Lung microvascular endothelial cell (primary cell): ENCODE measurements at regions not wholly inside any gene's neighbourhood (a gene's known extent, or its start where the extent isn't known, plus 50 kb on each side); places are given as distances from the start of the nearest gene placed in this dataset.

Source experiments
- DNase-seq, 2 donors: peaks; one replicate each; pipeline versions ENCODE4 v3.0.0 to v3.0.0-alpha.2; 2010; ENCODE audit warnings: low read depth in 2 of 2

DNA sequence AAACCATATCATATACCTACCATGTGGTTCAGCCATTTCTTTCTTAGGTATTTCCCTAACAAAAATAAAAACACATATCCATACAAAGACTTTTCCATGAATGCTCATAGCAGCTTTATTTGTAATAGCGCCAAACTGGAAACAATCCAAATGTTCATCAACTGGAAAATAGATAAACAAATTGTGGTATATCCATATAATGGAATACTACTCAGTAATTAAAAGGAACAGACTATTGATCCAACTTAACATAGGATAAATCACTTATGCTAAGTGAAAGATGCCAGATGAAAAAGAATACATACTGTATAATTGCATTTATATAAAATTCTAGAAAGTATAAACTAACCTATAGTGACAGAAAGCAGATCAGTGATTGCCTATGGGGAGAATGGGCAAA, 323.3 kb downstream of the BUD13 start:
- no peak for DNase-seq

DNA sequence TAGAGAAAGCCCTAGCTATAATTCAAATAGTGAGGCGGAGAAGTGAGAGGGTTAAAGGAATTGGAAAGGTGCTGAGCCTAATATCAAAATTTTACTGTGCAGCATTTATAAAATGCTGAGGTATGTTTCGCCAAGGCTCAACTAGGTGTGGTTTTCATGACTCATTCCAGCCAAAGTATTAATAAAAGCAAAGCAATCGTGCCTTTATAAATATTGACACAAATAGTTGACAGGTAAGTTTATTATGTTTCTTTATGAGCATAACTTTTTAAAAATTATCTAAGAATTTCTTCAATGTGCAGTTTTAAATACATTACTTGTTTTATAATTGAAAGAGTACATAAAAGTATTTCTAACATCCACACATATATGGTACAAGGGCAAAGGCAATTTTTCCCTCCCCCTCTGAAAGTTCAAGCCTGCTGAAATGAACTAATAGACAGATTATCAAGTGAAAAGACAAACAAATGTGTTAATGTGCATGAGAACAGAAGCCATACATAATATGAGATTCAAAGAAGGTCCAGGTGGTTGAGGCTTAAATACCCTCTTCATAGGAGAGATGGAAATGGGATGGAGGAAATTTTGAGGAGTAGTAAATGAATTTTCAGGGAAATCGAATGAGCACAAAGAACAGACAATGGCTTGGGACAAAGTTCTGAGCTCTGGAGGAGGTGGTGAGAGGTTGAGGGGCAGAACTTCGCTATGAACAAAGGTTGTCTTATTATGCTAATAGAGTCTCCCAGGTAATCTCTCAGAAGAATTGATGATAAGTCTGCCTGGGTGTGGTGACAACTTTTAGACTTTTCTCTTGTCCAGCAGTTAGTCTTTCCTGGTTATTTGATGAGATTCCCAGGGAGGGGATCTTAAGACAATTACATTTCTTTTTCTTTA, 326.5 kb downstream of the BUD13 start:
- DNase-seq, result no peak

DNA sequence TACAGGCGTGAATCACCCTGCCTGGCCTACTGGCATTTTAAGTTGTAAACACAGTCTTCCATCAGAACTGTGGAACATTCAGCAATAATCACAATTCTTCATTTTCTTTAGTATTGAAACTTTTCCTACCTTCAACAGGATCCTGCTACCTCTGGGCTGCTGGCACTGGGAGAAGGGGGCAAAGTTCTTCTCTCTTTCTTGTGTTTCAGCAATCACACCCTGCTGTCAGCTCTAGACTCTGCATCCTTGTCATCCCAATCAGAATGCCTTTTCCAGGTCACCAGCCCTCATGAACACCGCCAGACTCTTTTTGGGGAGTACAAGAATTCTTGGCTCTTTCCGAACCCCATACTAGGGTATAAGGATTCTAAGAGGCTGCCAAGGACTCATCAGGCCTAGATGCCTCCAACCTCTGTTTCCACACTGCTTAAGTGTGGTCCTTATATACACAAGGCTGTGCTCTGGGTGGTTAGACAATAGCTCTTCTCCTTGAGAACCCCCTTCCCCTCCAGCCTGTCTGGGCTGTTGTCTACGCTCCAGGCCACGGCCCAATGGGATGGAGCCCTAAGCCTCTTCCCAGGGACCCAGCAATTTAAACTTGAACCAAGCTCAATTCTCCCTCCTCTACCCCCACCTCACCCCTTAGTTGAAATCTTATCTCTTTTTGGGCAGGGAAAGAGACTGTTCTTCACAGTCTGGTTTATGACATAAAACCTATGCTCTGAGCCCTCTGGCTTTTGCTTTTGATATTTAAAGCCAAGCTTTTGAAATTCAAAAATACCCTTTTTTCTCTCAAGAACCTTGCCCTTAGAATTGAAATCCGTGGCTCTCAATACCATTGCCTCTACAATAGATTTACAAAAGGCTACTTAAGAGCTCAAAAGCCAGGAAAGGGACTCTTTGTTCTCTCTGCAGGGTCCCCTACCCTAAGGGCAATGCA, 327.4 kb downstream of the BUD13 start:
- DNase-seq, result no peak

DNA sequence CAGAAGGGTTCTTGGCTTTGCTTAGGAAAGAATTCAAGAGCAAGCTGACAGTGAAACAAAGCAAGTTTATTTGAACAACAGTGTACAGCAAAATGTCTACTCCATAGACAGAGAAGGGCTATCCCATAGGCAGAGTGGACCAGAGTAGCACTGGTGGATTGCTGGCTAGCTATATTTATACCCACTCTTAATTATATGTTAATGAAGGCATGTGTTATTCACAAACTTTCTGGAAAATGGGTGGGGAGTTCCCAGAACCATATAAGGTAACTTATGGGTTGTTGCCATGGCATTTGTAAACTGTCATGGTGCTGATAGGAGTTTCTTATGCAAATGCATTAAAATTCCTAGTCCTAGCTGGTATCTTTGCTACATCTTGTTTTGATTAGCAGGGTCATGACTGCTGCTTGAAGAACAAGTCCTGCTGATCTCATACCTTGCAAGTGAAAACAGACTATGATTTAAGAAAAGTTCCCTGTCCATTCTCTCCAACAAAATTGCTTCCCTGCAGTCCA, 330.5 kb downstream of the BUD13 start:
- no peak for DNase-seq

DNA sequence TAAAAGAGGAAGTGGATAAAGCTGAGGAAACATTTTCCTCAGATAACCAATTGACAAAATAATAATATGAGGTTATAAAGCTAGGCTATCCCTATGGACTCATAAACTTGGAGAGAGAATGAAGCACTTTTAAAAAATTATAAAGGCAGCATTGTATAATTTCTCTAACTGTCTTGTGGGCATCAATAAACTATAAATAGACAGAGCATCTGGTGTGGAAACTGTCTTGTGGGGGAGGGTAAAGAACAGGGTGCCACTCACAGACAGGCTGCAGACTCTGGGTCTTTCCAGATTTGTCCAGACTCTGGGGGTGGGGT, 333.5 kb downstream of the BUD13 start:
- DNase-seq, result no peak

DNA sequence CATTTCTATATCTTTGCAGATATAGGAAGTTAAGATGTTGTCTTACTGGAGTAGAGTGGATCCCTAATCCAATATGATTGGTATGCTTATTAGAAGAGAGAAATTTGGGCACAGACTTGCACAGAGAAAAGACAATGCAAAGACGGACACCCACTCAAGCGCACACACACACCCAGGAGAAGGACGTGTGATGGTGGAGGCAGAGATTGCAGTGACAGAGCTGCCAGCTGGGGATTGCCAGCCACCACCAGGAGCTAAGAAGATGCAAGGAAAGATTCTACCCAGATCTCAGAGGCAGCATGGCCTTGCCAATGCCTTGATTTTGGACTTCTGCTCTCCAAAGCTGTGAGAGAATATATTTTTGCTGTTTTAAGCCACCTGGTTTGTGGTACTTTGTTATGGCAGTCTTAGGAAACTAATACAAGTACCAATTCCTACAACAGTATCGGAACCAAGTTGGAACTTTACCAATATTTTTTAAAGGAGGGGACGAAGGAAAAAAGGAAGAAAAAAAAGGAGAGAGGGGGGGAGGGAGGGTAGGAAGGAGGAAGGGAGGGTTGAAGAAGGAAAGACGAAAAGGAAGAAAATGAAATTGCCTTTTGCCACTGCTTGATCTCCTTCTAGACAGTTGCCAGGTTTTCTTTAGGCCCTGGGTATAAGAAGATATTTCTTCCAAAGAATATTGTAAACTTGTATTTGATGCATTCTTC, 334.0 kb downstream of the BUD13 start:
- DNase-seq, result no peak

DNA sequence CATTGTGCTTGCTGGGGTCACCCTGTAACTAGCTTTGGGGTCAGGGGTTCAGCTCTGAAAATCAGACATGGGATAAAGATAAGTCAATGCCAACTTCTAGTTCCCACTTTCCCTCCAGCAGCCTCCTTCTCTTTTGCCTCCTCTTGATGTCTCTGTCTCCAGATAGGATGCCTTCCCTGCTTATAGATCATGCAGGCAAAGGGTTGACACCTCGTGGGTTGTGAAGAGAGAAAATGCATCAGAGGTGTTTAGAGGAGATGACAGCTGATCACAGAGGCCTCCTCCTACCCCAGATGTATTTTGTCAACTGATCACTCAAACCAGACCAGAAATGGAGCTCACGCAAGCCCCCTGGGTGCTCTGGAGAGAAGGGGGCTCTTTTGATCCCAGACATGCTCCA, 337.8 kb downstream of the BUD13 start:
- DNase-seq, result no peak

DNA sequence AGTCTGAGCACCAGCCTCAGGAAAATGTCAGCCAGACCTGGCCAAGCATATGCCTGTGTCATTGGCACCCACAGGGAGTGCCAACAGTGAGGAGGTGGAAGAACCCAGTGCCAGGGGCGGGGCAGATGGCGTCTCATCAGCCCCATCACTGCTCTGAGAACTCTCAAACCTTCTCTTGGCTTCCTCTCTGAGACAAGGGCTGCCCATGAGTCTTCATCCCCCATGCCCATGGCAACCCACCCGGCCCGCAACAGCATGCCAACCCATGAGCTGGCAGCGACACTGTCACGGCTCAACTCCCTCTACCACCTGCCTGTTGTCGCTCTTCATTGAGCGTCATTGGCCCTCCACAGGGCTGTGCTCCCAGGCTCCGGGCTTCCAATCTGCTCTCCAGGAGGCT, 340.5 kb downstream of the BUD13 start:
- DNase-seq, result no peak

DNA sequence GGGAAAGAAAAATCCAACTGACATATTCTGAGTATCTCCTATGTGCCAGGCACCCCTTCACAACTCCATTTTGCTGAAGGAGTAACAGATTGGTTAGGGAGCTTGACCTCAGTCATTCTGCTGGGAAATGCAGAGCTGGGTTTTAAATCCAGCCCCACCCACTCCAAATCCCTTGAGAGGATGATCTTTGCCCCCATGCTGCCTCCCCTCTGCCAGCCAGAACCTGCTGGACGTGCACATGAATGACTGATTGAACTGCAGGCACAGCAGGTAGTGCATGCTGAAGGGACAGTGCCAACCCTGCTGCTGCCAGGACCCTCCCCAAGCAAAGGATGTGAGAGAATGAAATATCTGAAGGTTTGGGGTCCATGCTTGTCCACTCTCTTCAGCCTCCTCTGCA, 340.9 kb downstream of the BUD13 start:
- no peak for DNase-seq

DNA sequence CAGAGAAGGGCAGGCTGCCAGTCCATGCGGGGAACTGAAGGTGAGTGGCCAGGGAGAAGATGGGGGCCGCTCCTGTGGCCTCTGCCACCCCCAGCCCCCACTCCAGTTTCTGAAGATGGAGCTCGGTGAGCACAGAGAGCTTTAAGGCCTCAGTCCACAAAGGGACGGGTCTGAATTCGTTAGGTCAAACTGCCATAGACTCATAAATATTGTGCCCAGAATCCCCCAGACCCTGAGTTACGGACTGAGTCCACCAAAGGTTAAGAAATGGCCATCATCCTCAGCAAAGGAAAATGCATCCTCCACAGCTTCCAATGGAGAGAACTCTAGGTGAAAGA, 344.2 kb downstream of the BUD13 start:
- DNase-seq, result no peak

DNA sequence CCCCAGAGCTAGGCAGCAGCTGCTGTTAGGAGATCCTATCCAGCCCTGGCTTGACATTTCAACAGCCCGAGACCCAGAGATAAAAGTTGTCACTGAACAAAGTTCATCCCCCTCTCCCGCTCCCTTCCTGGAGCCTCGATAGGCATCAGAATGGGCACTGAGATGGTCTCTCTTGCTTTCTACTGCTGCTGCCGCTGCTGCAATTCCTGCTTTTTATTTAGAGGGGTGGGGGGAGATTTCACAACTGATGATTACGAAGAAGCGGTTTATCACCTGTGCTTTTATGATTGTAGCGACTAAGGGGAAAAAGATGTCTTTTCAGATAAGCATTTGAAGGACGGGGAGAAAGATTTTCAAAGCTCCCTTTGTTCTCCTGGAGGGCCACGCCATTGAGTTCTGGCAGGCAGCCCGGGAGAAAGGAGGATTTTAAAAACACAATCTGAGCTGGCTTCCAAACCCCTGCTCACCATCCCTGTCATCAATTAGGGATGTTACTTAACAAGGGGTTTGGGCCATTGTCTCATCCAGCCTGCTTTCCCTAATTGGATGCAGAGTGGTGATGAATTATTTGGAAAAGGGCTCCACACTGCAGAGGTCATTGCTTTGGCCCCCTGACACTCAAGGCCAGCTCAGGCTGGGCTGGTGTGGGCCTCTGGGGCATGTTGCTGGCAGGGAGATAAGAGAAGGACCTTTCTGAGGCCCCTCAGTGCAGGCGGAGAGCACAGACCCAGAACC, 344.7 kb downstream of the BUD13 start:
- DNase-seq, result no peak

DNA sequence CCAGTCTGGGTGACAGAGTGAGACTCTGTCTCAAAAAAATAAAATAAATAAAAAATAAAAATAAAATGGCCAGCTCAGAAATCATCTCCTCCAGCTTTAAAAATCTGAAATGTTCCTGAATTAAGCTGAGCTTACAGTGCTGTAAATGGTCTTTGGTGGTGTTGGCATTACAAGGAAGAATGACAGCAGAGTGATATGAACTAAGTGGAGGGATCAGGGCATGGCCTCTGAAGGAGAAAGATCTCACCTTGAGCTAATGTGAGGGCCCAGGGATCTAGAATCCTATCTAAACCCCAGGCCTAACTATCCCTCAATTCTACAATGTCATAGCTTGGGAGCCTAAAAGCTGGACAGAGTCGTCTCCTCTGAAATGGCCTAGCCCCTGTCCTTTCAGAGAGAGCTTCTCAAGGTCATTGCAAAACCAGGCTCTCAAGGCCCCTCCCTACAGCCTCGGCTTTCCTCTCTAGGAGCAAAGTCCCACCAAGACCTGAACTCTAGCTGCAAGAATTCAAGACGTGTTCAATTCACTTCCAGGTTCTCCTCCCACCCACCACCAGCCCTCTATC, 345.4 kb downstream of the BUD13 start:
- no peak for DNase-seq

DNA sequence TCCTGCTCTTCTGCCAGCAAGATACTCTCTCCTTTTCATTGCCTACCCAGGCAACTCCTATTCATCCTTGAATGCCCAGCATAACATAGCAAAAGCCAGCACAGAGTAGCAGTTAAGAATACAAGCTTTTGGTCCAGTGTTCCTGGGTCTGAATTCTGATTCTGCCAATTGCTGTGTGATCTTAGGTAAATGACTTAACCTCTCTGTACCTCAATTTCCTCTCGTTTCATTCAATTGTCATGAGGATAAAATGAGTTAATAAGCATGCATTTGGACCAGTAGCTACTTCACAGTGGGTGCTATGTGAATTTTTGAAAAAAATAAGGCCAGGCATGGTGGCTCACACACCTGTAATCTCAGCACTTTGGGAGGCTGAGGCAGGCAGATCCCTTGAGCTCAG, 346.0 kb downstream of the BUD13 start:
- DNase-seq, result no peak

DNA sequence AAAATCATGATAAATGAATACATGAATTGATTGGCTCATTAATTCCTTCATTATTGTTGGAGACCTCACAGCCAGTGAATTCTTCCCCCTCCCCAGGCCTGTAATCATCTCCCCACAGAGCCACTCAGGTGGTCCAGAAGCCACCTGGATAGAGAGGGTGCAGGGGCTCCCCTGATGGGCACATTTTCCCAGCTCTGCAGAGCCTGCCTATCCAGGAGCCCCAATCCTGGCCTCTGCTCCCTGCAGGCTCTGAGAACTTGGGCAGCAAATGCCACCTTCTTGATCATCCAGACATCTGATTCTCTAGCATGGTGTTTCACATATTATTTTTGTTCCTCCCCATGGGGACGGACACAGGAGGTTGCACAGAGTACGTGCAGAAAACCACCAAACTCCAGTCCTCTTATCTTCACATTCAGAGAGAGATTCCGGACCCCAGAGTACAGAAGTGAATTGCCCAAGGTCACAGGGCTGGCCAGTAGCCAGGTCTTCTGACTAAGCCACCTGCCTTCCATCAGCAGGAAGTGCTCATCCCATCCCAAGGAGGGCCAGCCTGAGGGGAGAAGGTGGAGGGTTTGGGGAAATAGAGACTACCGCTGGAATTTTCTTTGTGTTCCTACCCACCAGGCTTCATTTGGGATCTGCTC, 348.0 kb downstream of the BUD13 start:
- no peak for DNase-seq

DNA sequence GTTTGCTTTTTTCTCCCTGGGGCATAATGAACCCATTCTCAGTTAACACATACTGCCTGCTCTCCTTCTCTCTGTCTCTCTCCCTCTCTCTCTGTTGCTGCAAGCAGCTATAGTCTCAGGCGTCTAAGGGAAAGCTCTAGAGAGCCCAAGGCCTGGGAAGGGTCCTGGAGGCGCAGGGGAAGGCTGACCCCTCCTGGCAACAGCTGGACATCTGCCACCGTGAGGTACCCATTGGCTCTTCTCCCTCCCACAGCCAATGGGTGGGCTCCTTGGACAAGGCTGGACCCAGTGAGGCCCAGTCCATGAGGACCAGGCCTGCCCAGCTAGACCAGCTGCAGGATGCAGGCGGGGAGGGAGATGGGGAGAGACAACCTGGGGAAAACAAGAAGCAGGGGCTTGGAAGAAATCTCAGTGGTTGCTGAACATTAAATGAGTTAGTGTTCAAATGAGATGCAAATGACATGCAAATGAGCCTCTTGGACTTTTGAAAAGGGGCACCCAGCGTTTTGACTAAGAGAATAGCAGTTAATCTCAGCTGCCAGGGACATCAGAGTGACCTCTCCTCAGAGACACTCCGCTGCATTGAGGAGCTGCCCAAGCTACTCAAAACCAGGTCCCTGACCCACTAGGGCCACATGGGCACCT, 349.7 kb downstream of the BUD13 start:
- peak; percentile 35 to 46 for DNase-seq

DNA sequence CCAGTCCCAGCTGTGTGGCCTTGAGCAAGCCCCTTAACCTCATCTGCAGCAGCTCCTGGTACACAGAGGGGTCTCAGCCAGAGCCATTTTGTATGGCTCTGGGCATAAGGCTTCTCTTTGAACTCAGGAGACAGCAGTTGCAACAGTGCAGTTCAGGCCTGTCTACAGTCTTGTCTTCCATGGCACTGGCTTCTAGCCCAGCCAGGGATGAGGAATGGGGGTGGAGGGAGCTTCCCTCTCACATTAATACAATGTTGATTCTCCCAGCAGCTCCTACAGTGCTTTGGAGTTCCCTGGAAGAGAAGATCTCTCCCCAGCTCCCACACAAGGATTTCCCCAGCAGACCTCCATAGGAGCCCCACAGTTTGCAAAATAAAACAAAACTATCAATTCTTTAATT, 350.2 kb downstream of the BUD13 start:
- no peak for DNase-seq

DNA sequence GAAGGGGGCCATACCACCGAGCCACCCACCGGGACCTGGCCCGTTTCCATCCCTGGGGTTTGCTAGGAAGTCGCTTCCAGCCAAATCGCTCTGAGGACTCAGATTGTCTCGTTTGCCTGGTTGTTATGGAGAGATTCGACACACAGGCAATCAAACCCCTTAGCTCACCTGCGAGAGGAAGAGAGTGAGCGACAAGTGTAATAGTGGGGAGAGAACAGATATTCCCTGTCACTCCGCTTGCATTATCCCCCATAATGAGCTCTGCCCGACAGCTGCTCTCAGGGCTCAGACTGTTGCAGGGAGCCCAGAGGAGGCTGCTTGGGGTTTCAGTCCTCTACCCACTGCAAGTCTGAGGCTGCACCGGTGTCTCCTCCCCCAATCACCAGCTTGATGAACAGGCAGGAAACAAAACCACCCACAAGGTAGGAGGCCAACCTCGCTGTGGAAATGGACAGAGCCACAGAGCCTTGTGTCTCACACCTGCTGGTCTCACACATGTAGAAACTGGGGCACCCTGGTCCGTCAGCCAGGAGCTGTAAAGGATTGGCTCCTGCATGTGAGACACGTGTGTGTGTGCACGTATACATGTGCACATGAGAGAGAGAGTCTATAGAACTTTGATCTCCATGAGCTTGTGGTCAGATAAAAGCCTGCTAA, 351.1 kb downstream of the BUD13 start:
- DNase-seq, result no peak

DNA sequence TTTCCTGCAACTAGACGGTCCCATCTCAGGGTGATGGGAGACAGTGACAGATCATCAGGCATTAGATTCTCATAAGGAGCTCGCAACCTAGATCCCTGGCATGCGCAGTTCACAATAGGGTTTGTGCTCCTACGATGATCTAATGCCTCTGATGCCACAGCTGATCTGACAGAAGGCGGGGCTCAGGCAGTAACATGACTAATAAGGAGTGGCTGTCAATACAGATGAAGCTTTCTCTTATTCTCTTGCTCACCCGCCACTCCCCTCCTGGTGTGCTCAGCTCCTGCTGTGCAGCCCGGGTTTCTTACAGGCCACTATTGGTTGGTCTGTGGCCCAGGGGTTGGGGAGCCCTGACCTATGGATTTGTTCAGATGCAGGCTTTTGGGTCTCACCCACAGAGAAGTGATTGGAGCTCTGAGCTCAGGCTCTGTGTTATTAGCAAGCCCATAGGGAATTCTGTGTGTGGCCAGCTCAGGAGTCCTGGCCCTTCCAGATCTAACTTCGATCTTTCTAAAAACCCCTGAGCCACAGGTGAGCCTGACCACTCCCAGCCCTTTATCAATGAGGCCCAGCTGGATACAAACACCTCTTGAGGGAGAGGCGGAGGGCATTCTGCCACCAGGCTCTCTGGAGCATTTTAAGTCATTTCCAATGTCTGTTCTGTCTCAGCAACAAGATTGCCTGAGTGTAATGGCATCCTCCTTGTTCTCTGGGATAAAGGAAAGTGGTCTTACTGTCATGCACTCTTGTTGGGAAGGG, 351.8 kb downstream of the BUD13 start:
- peak in 1 of 2 donors; percentile 84 for DNase-seq

DNA sequence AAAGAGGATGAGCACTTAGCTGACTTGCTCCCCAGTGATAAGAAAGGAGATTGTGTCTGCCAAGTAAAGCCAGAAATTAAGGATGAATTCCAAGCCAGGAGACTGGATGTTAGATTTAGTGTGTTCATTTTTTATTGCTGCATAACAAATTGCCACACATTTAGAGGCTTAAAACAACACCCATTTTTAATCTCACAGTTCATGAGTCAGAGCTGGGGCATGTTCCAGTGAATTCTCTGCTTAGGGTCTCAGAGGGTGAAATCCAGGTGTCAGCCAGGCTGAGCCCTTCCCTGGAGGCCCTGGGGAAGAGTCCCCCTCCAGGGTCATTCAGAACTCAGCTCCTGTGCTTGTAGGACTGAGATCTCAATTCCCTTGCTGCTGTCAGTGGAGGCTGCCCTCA, 352.8 kb downstream of the BUD13 start:
- DNase-seq, result no peak
